Hippocampal formation (tissue), 2 donors: ENCODE measurements at regions not wholly inside any gene's neighbourhood (a gene's known extent, or its start where the extent isn't known, plus 50 kb on each side); places are given as distances from the start of the nearest gene placed in this dataset.
"Not testable (repeated sequence)": the region's sequence is repeated elsewhere in the genome, so short reads cannot be mapped to it uniquely, and the experiment has no call there.

Experiments
- DNase-seq, 2 donors: peaks; one replicate each; lab custom pipeline; 2025; lab: John Stamatoyannopoulos, UW

DNA sequence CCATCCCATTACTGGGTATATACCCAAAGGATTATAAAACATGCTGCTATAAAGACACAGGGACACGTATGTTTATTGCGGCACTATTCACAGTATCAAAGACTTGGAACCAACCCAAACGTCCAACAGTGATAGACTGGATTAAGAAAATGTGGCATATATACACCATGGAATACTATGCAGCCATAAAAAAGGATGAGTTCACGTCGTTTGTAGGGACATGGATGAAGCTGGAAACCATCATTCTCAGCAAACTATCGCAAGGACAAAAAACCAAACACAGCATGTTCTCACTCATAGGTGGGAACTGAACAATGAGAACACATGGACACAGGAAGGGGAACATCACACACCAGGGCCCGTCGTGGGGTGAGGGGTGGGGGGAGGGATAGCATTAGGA, 106.1 kb downstream of the CHD1L start:
- DNase-seq: not testable (repeated sequence)

DNA sequence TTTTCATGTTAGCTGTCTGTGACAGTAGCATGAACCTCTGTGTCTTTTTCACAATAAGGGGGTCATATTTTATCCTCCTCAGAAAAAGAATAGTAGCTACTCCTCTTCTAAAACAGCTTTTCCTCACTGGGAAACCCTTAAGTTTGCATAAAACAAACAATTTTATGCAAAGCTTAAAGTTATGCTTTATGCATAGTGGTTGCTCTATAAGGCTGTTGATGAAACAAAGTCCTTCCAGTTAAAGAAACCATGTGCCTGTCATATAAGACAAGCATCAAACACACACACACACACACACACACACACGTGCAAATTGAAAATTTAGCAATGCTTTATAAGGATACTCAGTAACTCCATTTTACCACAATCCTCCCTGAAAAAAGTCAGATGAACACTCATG, 107.0 kb downstream of the CHD1L start:
- no peak for DNase-seq

DNA sequence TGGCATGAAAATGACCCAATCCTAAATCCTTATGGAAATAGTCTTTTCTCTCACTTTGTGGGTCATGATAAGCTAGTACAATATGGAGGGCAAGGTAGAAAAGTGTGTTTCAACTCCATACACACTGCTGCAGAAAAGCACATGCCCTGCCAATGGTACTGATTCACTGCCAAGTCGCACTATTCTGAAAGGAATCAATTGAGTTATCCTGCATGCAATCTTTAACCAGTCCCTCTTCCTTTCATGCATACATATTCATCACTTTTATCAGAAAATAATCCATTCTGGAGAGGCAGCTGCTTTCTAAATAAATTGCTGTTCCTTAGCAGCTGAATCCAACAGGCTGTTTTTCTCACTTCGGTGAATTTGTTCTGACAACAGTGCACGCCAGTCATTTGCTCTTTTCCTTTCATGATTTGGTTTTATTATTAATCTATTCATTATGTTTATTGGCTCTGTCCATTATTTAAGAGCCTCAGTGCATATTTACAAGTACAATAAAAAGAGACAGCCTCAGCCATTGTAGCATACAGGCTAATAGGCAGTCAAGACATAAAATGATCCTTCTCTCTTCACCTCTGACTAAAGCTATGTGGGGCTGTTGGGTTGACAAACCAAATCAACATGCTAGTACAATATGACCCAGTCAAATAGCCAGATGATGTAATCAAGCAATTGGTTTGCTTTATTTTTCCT, 108.8 kb downstream of the CHD1L start:
- no peak for DNase-seq

DNA sequence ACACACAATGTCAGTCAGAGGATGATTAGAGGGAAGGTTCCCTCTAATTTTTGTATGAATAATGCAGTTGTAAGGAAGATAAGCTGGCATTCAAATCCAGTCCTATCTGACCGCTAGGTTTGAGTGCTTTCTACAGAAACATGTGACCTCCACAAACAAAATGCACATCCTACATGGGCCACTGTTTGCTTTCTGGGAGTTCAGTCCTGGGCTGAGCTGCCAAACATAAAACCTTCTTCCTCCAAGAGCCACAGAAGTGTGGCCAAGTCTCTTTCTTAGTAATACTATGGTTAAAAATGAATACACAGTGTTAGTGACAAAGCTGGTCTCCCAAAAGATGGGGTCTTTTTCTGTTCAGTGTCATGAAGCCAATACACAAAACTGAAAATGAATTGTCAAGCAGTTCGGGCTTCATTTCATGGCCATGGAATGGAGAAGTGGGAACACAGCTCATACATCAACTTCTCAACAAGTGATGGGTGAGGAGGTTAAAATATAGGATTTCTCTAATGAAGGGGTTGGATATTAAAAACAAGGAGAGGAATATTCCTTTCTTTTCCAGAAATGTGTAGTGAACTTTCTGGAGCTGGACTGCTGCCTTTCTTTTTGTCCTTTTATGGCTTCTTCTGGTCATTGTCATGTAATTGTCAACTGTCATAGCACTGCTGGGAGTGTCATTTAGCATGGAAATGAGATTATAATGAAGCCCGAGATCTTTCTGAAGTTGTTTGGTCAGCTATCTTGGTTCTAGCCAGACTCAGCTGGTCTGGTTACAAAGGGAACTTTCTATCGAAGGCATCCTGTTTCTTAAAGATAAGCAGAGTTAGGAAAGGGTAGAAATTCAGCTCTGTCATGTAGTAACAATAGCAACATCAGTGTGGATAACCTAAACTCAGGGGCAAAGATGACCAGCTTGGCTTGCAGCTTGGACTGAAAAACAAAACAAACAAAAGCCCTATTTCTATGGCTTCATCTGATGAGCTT, 135.1 kb downstream of the CHD1L start:
- no peak for DNase-seq

DNA sequence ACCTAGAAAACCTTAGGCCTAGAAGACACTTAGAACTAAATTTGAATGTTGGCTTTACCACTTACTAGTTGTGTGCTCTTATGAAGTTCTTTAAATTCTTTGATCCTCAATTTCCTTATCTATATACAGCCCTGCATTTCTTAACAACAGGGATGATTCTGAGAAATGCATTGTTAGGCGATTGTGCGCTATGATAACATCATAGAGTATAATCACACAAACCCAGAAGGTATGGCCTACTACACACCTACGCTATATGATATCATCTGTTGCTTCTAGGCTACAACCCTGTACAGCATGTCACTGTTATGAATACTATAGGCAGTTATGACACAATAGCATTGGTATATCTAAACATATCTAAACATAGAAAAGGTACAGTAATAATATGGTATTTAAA, 137.4 kb downstream of the CHD1L start:
- DNase-seq: no peak

DNA sequence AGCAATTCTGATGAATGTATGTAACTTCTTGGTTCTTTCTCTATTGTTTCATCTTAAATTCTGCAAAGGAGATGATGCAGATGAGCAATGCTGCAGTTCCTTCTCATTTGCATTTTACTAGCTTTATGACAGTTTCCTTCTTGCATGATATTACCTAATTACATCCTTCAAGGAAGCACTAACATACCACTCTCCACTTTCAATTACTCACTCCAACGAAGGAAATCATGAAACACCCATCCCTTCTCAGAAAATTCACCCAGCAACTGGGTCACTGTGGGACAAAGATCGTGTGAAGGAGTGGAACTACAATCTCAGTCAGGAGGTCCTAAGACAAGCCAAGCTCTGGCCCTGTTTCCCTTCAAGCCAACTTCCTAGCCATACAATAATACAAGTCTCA, 142.3 kb downstream of the CHD1L start:
- DNase-seq: no peak

DNA sequence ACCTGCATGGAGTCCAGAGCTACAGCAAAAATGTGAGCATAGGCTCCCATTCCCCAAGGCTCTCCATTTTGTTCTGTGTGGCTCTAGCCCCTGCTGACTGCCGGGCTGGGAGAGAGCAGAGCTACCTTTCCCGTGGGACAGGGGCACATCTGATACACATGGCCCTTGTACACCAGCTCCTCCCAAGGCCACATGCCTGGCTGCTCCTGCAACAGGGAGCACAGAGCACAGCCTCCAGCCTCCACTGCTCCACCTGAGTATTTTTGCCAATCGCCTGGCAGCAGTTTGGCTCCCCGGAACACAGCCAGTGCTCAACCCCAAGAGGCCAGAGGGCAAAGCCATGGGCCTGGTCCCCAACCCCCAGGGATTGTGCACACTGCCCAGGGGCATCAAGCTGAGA, 146.5 kb downstream of the CHD1L start:
- DNase-seq: no peak

DNA sequence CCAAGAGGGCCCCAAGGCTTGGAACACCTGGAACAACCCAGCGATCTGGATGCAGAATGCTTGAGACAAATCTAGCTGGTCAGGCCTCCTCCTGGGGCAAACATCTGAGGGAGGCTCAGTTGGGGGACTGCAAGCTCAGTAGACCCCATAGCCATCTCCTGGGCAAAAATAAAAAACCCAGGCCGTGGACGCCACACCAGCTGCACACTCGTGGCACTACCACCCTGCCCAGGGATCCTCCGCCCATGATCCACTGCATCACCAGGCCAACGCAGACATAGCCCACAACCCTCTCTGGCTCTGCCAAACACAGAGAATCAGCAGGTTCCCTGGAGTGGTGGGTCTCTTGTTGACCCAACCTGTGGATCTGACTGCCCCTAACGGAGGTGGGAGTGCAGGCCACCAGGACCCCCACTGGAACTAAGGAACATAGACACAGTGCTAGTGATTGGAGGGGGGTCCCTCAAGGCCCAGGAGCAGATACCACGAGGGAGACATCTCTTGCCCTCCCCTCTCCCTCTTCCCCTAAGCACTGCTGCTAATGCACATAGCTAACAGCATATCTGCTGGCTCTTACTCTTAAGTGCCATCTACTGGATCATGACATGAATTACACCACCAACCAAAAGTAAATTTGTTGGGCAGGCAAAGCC, 147.2 kb downstream of the CHD1L start:
- peak; percentile 2 to 25 for DNase-seq

DNA sequence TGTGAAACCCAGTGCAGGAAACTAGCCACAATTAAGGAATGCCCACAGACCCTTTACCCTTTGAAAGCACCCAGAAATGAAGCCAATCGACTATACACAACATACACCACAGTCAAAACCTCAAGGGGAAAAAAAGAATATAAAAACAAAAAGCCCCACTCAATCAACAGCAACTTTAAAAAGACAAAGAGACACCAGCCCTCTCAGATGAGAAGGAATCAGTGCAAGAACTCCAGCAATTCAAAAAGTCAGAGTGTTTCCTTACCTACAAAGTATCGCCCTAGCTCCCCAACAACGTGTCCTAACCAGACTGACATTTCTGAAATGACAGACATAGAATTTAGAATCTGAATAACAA, 147.7 kb downstream of the CHD1L start:
- DNase-seq: no peak

DNA sequence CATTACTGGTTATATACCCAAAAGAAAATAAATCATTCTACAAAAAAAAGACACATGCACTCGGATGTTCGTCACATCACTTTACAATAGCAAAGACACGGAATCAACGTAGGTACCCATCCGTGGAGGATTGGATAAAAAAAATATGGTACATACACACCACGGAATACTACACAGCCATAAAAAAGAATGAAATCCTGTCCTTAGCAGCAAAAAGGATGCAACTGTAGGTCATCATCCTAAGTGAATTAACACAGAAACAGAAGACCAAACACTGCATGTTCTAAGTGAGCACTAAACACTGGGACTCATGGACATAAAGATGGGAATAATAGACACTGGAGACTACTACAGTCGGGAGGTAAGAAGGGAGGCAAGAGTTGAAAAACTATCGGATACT, 148.6 kb downstream of the CHD1L start:
- no peak for DNase-seq

DNA sequence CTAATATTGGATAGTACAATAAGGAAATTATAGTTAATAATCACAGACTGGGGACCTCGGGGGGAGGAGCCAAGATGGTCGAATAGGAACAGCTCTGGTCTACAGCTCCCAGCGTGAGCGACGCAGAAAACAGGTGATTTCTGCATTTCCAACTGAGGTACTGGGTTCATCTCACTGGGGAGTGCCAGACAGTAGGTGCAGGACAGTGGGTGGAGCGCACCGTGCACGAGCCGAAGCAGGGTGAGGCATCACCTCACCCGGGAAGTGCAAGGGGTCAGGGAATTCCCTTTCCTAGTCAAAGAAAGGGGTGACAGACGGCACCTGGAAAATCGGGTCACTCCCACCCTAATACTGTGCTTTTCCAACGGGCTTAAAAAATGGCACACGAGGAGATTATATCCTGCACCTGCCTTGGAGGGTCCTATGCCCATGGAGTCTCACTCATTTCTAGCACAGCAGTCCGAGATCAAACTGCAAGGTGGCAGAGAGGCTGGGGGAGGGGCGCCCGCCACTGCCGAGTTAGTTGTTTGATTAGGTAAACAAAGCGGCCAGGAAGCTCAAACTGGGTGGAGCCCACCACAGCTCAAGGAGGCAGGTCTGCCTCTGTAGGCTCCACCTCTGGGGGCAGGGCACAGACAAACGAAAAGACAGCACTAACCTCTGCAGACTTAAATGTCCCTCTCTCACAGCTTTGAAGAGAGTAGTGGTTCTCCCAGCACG, 138.8 kb upstream of the BCL9 start:
- DNase-seq: not testable (repeated sequence)

DNA sequence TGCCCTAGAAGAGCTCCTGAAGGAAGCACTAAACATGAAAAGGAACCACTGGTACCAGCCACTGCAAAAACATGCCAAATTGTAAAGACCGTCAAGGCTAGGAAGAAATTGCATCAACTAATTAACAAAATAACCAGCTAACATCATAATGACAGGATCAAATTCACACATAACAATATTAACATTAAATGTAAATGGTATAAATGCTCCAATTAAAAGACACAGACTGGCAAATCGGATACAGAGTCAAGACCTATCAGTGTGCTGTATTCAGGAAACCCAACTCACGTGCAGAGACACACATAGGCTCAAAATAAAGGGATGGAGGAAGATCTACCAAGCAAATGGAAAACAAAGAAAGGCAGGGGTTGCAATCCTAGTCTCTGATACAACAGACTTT, 137.0 kb upstream of the BCL9 start:
- DNase-seq: not testable (repeated sequence)

DNA sequence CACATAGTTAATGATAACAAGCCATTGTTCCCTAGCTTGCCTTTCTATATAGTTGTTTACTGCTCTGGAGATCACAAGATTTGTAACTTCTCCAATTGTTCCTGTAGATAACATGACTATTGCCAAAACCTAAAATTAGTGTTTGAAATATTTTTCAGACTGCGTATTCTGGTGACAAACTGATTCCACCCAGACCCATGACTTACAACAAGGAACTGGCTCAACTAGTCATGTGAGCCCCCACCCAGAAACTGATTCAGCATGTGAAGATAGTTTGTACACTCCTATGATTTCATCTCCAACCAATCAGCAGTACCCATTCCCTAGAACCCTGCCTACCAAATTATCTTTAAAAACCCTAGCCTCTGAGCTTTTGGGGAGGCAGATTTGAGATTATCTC, 131.4 kb upstream of the BCL9 start:
- no peak for DNase-seq

DNA sequence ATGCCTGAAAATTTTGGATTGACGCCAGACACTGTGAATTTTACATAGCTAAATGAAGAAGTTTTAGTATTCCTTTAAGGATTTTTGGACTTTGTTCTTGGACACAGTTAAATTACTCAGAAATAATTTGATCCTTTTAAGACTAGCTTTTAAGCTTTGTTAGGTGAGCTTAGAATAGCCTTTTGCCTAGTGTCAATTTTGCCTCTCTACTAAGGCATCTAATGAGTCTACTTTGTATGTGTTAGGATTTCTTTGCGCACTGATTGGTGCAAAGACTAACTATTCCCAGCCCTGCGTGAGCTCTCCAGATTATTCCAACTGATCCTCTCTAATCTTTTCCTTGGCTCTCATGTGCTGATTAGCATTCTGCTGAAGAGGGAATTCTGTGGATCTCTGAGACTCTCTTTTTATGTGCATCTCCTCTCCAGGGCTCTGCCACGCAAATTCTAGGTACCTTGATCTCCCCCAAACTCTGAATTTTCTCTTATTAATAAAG, 128.1 kb upstream of the BCL9 start:
- no peak for DNase-seq

DNA sequence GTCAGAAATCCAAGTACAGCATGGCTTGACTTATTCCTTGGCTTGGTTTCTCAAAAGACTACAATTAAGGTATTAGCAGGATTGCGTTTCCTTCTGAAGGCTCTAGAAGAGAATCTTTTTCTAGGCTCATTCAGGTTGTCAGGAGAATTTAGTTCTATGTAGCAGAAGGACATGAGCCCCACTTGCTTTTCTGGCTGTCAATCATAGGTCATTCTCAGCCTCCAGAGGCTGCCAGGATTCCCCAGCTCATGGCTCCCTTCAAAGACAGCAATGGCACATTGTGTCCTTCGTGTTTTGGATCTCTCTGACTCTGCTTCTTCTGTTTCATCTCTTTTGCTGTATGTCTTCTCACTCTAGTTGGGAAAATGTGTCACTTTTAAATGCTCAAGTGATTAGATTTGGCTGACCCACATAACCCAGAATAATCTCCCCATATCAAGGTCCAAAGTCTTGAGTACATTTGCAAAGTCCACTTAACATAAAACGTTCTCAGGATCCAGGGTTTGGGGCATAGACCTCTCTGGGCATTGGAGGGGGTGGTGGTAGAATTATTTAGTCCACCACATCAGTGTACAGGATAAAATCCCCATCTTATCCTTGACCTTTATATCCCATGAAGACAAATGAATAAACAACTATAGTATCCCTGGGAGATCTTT, 126.7 kb upstream of the BCL9 start:
- no peak for DNase-seq

DNA sequence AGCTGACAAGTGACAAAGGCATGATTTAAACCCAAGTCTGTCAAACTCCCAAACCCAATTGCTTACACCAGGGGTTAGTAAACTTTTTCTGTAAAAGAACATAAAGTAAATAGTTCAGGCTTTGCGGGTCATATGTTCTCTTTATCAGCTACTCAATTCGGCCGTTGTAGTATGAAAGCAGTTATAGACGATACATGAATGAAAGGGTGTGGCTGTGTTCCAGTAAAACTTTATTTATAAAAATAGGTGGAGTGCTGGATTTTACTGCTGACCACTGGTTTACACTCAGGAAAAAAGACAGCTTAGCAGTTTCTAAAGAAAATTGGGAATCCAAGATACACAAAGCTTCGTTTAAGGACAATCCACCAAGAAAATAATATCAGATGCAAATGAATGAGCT, 124.3 kb upstream of the BCL9 start:
- DNase-seq: no peak

DNA sequence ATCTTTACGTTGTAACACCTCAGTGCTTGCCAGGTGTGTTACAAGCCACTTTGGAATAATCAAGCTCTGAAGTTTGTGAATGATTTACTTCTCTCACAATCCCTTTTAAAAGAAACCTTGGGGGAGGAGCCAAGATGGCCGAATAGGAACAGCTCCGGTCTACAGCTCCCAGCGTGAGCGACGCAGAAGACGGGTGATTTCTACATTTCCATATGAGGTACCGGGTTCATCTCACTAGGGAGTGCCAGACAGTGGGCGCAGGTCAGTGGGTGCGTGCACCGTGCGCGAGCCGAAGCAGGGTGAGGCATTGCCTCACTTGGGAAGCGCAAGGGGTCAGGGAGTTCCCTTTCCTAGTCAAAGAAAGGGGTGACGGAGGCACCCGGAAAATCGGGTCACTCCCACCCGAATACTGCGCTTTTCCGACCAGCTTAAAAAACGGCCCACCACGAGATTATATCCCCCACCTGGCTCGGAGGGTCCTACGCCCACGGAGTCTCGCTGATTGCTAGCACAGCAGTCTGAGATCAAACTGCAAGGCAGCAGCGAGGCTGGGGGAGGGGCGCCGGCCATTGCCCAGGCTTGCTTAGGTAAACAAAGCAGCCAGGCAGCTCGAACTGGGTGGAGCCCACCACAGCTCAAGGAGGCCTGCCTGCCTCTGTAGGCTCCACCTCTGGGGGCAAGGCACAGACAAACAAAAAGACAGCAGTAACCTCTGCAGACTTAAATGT, 118.0 kb upstream of the BCL9 start:
- not testable (repeated sequence) for DNase-seq

DNA sequence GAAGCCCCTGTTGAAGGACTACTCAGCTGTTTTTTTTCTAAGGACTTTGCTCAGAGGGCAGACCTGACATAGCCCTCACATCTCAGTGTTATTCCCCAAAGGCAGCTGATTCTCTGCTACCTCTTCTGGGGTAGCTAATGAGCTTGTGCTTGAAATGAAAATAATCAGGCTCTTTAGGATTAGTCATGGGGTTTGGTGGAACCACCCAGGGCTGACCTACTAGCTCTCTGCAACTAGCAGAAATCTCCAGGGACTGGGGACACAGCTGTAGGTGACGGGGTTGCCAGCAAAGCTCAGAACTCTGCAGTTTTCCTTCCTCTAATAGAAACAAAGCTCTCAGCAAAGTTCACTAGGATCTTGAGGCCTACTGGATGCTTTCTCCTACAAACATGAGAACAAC, 106.4 kb upstream of the BCL9 start:
- no peak for DNase-seq

DNA sequence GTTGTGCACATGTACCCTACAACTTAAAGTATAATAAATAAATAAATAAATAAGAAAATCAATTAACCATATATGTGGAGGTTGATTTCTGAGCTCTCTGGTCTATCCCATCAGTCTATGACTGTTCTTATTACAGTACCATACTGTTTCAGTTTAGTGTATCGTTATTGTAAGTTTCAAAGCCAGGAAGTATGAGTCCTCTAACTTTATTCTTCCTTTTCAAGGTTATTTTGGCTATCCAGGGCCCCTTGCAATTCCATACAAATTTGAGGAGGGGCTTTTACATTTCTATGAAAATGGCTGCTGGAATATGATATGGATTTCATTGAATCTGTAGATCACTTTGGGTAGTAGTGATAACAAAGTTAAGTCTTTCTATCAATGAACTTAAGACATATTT, 96.9 kb upstream of the BCL9 start:
- DNase-seq: no peak

DNA sequence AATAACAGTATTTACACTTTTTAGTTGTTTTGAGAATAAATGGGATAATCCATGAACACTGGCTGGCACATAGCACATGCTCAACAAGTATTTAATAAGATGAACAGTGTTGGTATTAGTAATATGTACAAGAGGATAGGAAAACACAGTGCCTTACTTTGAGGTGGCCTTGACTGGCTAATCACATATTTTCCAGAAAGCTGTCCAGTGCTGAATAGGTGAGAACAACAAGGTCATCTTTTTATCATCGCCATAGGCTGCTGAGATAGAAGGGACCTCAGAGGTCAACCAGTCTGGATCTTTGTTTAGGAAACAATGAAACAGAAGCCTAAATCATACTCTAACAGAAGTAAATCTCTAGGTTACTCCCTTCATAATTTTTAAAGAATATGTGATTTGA, 89.7 kb upstream of the BCL9 start:
- DNase-seq: no peak

DNA sequence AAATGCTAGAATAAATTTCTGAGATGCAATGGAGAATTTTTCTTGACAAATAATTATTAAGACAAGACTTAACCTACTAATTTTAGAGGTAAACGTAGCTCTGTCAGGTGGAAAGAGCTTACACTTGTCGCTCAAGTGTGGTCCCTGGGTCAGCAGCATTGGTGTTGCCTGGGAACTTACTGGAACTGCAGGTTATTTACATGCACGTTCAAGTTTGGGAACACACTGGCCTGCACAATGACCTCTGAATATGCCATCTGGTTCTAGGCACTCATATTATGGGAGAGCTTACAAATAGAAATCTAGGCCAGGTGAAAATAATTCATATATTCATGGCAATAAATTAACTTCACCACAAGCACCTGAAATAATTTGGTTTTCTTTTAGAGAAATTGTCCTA, 88.5 kb upstream of the BCL9 start:
- DNase-seq: no peak
